Hepatocyte (in vitro differentiated cells): ENCODE measurements at regions not wholly inside any gene's neighbourhood (a gene's known extent, or its start where the extent isn't known, plus 50 kb on each side); places are given as distances from the start of the nearest gene placed in this dataset.

Experiments
- EZH2 ChIP-seq: fragments of 200-600 bp; sonication (generic); IDR thresholded peaks from 2 replicates; pipeline ENCODE4 v1.6.1; 2016; ENCODE audit warnings: antibody characterized with exemption, mild to moderate bottlenecking, borderline replicate concordance
- TF ChIP-seq, protein P1 (sequence below): fragments of 200-600 bp; sonication (generic); IDR thresholded peaks from 2 replicates; pipeline ENCODE4 v1.5.1; 2016; ENCODE audit warnings: antibody characterized with exemption, mild to moderate bottlenecking; ENCODE audit not compliant: poor library complexity

DNA sequence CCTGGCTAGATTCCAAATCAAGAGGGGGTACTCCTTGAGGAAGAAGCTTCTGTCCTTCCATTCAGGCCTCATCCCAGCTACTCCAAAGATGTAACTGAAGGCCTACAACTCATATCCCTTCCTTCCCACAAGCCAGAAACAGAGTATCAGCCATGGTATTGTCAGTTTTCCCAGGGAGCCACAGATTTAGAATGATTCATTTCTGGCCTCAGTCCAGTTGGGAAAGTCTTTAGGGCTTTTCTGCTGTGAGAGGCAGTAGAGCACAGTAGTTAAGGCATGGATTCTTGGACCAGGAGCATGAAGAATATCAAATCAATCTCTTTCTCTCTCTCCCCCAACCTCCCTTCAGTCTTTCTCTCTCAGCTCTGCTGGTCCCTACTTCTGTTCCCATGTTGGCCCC is 505.0 kb downstream of the BCOR start:
- TF ChIP-seq EZH2, result no peak
- TF ChIP-seq, protein P1, sequence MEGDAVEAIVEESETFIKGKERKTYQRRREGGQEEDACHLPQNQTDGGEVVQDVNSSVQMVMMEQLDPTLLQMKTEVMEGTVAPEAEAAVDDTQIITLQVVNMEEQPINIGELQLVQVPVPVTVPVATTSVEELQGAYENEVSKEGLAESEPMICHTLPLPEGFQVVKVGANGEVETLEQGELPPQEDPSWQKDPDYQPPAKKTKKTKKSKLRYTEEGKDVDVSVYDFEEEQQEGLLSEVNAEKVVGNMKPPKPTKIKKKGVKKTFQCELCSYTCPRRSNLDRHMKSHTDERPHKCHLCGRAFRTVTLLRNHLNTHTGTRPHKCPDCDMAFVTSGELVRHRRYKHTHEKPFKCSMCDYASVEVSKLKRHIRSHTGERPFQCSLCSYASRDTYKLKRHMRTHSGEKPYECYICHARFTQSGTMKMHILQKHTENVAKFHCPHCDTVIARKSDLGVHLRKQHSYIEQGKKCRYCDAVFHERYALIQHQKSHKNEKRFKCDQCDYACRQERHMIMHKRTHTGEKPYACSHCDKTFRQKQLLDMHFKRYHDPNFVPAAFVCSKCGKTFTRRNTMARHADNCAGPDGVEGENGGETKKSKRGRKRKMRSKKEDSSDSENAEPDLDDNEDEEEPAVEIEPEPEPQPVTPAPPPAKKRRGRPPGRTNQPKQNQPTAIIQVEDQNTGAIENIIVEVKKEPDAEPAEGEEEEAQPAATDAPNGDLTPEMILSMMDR, result no peak
